ENCODE measurements at regions not wholly inside any gene's neighbourhood (a gene's known extent, or its start where the extent isn't known, plus 50 kb on each side); places are given as distances from the start of the nearest gene placed in this dataset.
"Not testable (repeated sequence)": the region's sequence is repeated elsewhere in the genome, so short reads cannot be mapped to it uniquely, and the experiment has no call there.

DNA sequence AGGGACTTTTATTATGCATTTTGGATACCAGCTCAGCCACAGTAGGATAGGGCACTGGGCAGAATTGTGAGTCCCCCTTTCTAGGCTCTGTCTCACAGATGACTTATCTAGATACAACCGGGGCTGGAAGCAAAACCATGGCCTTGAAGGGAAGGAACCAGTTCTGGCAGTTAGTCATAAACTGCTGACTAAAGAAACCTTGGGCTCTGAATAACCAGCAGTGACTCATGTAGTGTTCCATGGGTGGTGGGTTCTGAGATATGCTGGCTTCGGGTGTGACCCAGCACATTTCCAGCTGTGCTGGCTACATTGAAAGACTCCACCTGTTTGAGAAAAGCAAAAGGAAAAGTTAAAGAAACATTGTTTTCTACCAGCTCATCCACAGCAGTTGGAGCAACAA is 780.9 kb downstream of the PCDH11X start:
- H3K4me1 ChIP-seq (ENCODE audit: control insufficient read depth in 2 of 3, insufficient read depth in 2 of 3, low read depth in 1 of 3, low read length in 3 of 3); DNase-seq; H3K36me3 ChIP-seq (ENCODE audit: control insufficient read depth in 2 of 3, insufficient read depth in 3 of 3, low read length in 3 of 3); H3K27me3 ChIP-seq (ENCODE audit: control insufficient read depth, insufficient read depth, low read length); intact Hi-C loops (cut with DNase I); H3K4me3 ChIP-seq (ENCODE audit: low read length in 3 of 3); H3K9me3 ChIP-seq (ENCODE audit: control insufficient read depth in 2 of 3, insufficient read depth in 1 of 3, low read length in 3 of 3); H3K9ac ChIP-seq (ENCODE audit: low read length in 3 of 3); FAIRE-seq; H3K27ac ChIP-seq (ENCODE audit: low read depth in 2 of 2, low read length in 2 of 2): not testable (repeated sequence)

DNA sequence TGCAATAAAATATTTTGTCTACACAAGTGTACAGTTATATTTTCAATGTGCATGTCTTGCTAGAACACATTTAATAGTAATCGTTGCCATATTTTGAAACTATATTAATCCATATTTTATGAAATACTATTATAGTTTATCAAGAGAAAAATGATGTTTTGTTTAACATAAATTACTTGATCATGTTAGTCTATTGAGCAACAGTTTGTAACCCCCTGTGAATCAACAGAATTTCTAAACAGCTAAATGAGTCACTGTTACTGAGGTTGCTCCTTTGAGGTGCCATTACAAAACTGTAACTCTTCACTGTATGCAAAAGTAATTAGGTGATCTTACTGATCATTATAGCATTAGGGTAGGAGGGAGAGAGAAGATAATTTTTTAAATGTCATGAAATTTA is 791.0 kb downstream of the PCDH11X start:
- intact Hi-C loops (cut with DNase I); H3K27me3 ChIP-seq (ENCODE audit: control insufficient read depth, insufficient read depth, low read length); DNase-seq; H3K4me3 ChIP-seq (ENCODE audit: low read length in 3 of 3); H3K27ac ChIP-seq (ENCODE audit: low read depth in 2 of 2, low read length in 2 of 2); H3K9me3 ChIP-seq (ENCODE audit: control insufficient read depth in 2 of 3, insufficient read depth in 1 of 3, low read length in 3 of 3); H3K9ac ChIP-seq (ENCODE audit: low read length in 3 of 3); FAIRE-seq; H3K4me1 ChIP-seq (ENCODE audit: control insufficient read depth in 2 of 3, insufficient read depth in 2 of 3, low read depth in 1 of 3, low read length in 3 of 3); H3K36me3 ChIP-seq (ENCODE audit: control insufficient read depth in 2 of 3, insufficient read depth in 3 of 3, low read length in 3 of 3): not testable (repeated sequence)

DNA sequence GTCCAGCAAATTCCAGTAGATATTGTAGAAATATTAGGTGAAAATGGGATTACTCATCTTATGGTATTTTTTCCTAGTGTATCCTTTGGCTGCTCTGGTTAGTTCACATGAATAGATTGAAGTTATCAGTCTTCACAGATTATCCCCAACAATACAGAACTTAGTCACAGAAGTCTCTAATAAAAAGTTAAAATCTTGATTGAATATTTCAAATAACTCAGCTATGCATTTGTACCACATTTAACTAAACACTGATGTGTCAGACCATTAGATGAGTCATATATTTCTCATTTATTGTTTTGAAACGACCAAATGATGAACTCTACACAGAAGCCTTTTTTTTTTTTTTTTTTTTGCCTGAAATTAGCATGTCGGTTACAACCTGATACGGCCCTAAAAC is 807.5 kb downstream of the PCDH11X start:
- H3K36me3 ChIP-seq (ENCODE audit: control insufficient read depth in 2 of 3, insufficient read depth in 3 of 3, low read length in 3 of 3); H3K9ac ChIP-seq (ENCODE audit: low read length in 3 of 3); H3K27me3 ChIP-seq (ENCODE audit: control insufficient read depth, insufficient read depth, low read length); DNase-seq; H3K4me1 ChIP-seq (ENCODE audit: control insufficient read depth in 2 of 3, insufficient read depth in 2 of 3, low read depth in 1 of 3, low read length in 3 of 3); intact Hi-C loops (cut with DNase I); H3K27ac ChIP-seq (ENCODE audit: low read depth in 2 of 2, low read length in 2 of 2); H3K9me3 ChIP-seq (ENCODE audit: control insufficient read depth in 2 of 3, insufficient read depth in 1 of 3, low read length in 3 of 3); H3K4me3 ChIP-seq (ENCODE audit: low read length in 3 of 3): not testable (repeated sequence)
- peak; percentile 23 for FAIRE-seq

DNA sequence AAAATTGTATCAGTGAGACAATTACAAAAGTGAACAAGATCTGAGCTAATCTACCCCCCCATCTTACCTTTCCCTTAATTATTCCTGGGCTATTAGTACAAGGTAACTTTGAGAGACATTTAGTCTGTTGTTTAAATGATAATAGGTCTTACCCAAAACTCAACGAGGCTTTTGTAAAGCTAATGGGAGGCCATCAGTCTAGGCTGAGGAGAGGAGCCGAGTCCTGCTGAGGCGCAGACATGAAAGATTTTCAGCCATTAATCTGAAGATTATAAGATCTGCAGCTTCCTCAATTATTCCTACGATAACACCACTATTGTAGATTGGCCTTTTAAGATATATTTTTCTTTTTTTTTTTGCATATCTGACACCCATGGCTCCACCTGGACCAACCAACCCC is 810.5 kb downstream of the PCDH11X start:
- DNase-seq; FAIRE-seq; H3K27me3 ChIP-seq (ENCODE audit: control insufficient read depth, insufficient read depth, low read length); H3K4me3 ChIP-seq (ENCODE audit: low read length in 3 of 3); intact Hi-C loops (cut with DNase I); H3K9ac ChIP-seq (ENCODE audit: low read length in 3 of 3); H3K4me1 ChIP-seq (ENCODE audit: control insufficient read depth in 2 of 3, insufficient read depth in 2 of 3, low read depth in 1 of 3, low read length in 3 of 3); H3K27ac ChIP-seq (ENCODE audit: low read depth in 2 of 2, low read length in 2 of 2); H3K9me3 ChIP-seq (ENCODE audit: control insufficient read depth in 2 of 3, insufficient read depth in 1 of 3, low read length in 3 of 3); H3K36me3 ChIP-seq (ENCODE audit: control insufficient read depth in 2 of 3, insufficient read depth in 3 of 3, low read length in 3 of 3): not testable (repeated sequence)

DNA sequence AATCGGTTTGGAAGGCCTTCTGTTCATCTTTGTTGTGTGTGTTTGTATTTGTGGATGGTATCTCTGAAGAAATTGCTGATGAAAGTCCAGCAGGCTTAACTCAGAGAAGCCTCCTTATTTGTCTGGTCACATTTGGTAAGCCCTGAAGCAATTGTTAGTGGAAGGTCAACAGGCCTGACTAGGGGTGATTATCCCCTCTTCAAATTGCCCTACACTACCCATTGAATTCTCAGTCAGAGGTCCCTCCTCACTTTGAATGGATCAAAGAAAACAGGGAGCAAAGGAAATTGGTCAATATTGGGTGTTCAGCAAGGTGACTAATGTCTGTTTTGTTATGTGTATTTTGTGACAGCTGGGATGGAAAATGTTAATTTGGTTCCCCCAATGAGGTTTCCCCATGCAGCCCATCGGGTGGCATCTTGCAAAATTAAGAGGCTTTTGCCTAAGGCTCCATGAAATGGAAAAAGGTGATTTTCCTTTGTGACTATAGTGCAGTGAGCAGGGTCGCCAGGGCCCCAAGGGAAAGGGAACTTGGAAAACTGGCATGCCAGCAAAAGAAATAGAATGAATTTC is 811.6 kb downstream of the PCDH11X start:
- H3K36me3 ChIP-seq (ENCODE audit: control insufficient read depth in 2 of 3, insufficient read depth in 3 of 3, low read length in 3 of 3); H3K9me3 ChIP-seq (ENCODE audit: control insufficient read depth in 2 of 3, insufficient read depth in 1 of 3, low read length in 3 of 3); DNase-seq; intact Hi-C loops (cut with DNase I); H3K27me3 ChIP-seq (ENCODE audit: control insufficient read depth, insufficient read depth, low read length); FAIRE-seq; H3K27ac ChIP-seq (ENCODE audit: low read depth in 2 of 2, low read length in 2 of 2); H3K4me1 ChIP-seq (ENCODE audit: control insufficient read depth in 2 of 3, insufficient read depth in 2 of 3, low read depth in 1 of 3, low read length in 3 of 3); H3K9ac ChIP-seq (ENCODE audit: low read length in 3 of 3); H3K4me3 ChIP-seq (ENCODE audit: low read length in 3 of 3): not testable (repeated sequence)

DNA sequence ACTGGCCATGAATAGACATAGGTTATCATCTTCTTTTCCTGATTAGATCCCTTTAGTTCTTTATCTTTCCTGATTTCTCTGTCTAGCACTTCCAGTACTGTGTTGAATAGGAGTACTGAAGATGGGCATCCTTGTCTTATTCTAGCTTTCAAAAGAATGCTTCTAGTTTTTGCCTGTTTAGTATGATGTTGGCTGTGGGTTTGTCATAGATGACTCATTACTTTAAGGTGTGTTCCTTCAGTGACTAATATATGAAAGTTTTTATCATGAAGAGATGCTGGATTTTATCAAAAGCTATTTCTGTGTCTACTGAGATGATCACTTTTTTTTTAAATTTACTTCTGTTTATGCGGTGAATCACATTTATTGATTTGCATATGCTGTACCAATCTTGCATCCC is 832.3 kb downstream of the PCDH11X start:
- DNase-seq; intact Hi-C loops (cut with DNase I); H3K9ac ChIP-seq (ENCODE audit: low read length in 3 of 3); H3K9me3 ChIP-seq (ENCODE audit: control insufficient read depth in 2 of 3, insufficient read depth in 1 of 3, low read length in 3 of 3); H3K4me1 ChIP-seq (ENCODE audit: control insufficient read depth in 2 of 3, insufficient read depth in 2 of 3, low read depth in 1 of 3, low read length in 3 of 3); H3K36me3 ChIP-seq (ENCODE audit: control insufficient read depth in 2 of 3, insufficient read depth in 3 of 3, low read length in 3 of 3); H3K27ac ChIP-seq (ENCODE audit: low read depth in 2 of 2, low read length in 2 of 2); H3K27me3 ChIP-seq (ENCODE audit: control insufficient read depth, insufficient read depth, low read length); H3K4me3 ChIP-seq (ENCODE audit: low read length in 3 of 3); FAIRE-seq: not testable (repeated sequence)

DNA sequence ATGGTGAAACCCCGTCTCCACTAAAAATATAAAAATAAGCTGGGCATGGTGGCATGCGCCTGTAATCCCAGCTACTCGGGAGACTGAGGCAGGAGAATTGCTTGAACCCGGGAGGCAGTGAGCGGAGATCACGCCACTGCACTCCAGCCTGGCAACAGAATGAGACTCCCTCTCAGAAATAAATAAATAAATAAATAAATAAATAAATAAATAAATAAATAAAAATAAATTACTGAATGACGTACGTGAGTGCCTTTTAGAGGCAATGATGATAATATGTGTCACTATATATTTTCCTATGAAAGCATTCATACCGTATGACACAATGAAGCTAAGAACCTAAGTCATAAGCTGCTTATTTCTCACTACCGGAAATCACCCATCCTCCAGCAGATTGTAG is 847.5 kb downstream of the PCDH11X start:
- H3K36me3 ChIP-seq (ENCODE audit: control insufficient read depth in 2 of 3, insufficient read depth in 3 of 3, low read length in 3 of 3); H3K4me3 ChIP-seq (ENCODE audit: low read length in 3 of 3); DNase-seq; H3K4me1 ChIP-seq (ENCODE audit: control insufficient read depth in 2 of 3, insufficient read depth in 2 of 3, low read depth in 1 of 3, low read length in 3 of 3); FAIRE-seq; intact Hi-C loops (cut with DNase I); H3K9ac ChIP-seq (ENCODE audit: low read length in 3 of 3); H3K27me3 ChIP-seq (ENCODE audit: control insufficient read depth, insufficient read depth, low read length); H3K9me3 ChIP-seq (ENCODE audit: control insufficient read depth in 2 of 3, insufficient read depth in 1 of 3, low read length in 3 of 3); H3K27ac ChIP-seq (ENCODE audit: low read depth in 2 of 2, low read length in 2 of 2): not testable (repeated sequence)

DNA sequence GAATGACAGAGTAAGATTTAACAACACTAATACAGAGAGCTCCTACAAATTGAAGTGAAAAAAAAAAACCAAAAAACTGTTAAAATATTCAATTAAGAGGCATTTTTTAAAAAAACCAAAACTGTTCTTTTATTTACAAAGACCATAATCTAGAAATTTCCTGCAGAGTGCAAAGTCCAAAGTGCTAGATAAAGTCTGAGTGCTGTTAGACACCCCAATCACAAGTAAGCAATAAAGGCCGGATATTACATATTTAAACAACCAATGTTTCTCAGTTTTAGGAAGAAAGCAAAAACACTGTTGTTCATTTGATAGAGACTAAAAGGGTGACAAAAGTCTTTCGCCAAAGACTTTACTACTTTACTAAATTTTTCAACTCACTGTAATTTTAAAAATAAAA is 878.4 kb downstream of the PCDH11X start:
- H3K27me3 ChIP-seq (ENCODE audit: control insufficient read depth, insufficient read depth, low read length); H3K9ac ChIP-seq (ENCODE audit: low read length in 3 of 3); H3K4me3 ChIP-seq (ENCODE audit: low read length in 3 of 3); H3K27ac ChIP-seq (ENCODE audit: low read depth in 2 of 2, low read length in 2 of 2); H3K4me1 ChIP-seq (ENCODE audit: control insufficient read depth in 2 of 3, insufficient read depth in 2 of 3, low read depth in 1 of 3, low read length in 3 of 3); intact Hi-C loops (cut with DNase I); H3K36me3 ChIP-seq (ENCODE audit: control insufficient read depth in 2 of 3, insufficient read depth in 3 of 3, low read length in 3 of 3); DNase-seq; H3K9me3 ChIP-seq (ENCODE audit: control insufficient read depth in 2 of 3, insufficient read depth in 1 of 3, low read length in 3 of 3): not testable (repeated sequence)
- peak; percentile 50 for FAIRE-seq

DNA sequence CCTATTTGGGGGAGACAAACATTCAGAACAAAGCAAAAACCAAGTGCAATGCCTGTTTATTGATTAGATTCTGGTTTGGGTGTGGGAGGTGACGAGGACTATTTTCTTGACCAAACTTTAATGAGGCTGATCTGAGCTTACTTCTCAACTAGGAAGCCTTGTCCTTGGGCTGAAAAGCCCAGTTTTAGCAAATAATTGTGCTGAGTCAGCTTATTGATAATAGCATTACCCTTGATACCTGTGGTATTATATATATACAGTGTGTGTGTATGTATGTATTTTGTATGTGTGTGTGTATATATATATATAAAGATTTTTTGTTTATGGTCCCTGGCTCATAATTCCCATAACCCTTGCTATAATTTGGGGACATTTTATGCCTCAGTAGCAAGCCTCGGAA is 880.6 kb downstream of the PCDH11X start:
- DNase-seq; H3K4me1 ChIP-seq (ENCODE audit: control insufficient read depth in 2 of 3, insufficient read depth in 2 of 3, low read depth in 1 of 3, low read length in 3 of 3); H3K36me3 ChIP-seq (ENCODE audit: control insufficient read depth in 2 of 3, insufficient read depth in 3 of 3, low read length in 3 of 3); H3K9ac ChIP-seq (ENCODE audit: low read length in 3 of 3); H3K4me3 ChIP-seq (ENCODE audit: low read length in 3 of 3); H3K27me3 ChIP-seq (ENCODE audit: control insufficient read depth, insufficient read depth, low read length); H3K9me3 ChIP-seq (ENCODE audit: control insufficient read depth in 2 of 3, insufficient read depth in 1 of 3, low read length in 3 of 3); FAIRE-seq; intact Hi-C loops (cut with DNase I); H3K27ac ChIP-seq (ENCODE audit: low read depth in 2 of 2, low read length in 2 of 2): not testable (repeated sequence)

Data from kidney (tissue), 10 donors.